ENCODE measurements at regions not wholly inside any gene's neighbourhood (a gene's known extent, or its start where the extent isn't known, plus 50 kb on each side); places are given as distances from the start of the nearest gene placed in this dataset.

GRCh38 chr18:68462766-68463165 is 252.1 kb downstream of the TMX3 start:
- DNase-seq, result no peak

GRCh38 chr18:68462148-68462547 is 252.8 kb downstream of the TMX3 start:
- no peak for DNase-seq

DNA sequence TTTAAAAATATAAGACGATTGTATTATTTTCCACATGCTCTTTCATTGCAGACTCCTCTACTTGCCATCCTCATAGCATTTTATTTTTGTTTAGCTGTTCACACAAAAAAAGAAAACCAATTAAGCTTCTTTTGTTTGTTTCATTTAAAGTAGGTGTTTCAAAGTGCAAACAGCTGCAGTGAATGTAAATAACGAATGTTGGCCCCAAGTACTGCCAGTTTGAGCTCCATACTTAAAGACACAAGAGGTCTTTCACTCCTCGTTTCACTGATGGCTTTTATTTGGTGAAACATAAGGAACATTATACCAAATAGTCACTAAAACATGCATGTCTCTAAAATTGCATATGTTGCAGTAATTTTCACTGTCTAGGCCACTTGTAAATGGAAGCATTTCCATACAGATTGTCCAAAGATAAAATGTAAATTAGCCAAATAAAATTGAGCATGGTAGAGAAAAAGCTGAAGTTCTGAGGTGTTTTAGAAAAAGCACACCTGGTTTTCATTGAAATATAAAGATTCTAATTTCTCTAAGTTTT is 253.4 kb downstream of the TMX3 start:
- DNase-seq, result no peak

- no peak for DNase-seq
Observed at GRCh38 chr18:68459968-68460367, 254.9 kb downstream of the TMX3 start.

DNA sequence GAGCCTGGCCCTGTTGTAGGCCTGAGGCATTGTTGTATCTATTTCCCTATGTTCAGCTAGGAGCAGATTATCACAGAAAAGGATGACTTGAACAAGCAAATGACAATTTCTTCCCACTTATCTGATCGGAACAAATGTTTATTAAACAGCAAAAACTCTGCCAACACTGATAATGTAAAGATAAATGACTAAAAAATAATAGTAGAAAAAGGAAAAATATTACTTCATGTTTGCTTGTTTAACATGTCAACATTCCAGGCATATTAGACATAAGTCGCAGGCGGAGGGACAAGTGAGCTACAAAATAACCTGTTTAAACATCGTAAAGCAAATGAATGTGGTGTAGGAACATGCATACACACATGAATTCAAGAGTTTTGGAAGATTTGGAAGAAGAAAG is 257.9 kb downstream of the TMX3 start:
- DNase-seq, result no peak

GRCh38 chr18:68455229-68455603 is 259.7 kb downstream of the TMX3 start:
- DNase-seq, result no peak

DNA sequence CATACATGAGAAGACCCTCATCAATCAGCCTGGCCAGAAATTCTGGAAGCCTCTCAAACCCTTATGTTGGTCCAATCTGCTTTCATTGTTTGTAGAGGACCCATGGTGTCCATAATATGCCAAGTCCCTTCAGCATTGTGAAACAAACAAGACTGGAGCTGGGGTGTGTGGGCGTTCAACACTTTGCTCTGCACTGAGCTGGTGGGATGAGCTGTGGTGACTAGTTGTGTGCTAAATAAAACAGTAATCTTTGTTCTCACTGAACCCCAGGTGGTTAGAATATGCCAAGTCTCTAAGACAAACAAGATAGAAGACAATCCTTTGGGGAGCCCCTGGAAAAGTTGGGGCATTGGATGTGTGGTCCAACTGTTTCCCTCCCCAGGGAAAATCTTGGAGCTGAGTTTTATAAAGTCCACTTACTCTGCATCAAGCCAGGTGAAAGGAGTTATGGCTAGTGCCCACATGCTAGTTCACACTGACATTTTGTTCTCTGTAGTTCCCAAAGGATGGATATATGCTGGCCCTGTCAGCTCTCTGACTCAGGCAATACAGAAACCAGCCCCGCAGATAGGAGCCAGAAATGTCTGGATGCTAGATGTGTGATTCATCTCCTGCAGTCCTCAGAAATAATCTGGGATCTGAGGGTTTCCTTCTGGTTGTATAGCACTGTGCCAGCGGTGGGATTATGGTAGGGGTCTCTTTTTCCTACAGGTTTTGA is 260.2 kb downstream of the TMX3 start:
- DNase-seq, result no peak

GRCh38 chr18:68449292-68449691 is 265.6 kb downstream of the TMX3 start:
- no peak for DNase-seq

DNA sequence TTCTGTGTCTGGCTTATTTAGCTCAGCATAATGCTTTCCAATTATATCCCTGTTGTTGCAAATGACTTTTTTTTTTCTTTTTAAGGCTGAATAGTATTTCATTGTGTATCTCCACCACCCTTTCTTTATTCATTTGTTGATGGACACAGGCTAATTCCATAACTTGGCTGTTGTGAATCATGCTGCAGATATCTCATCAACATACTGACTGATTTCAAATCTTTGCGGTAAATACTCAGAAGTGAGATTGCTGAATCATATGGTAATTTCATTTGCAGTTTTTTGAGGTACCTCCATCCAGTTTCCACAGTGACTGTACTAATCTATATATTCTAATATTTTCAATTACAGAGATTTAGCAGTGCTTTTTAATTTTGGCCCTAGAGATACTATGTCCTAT is 266.2 kb downstream of the TMX3 start:
- no peak for DNase-seq

DNA sequence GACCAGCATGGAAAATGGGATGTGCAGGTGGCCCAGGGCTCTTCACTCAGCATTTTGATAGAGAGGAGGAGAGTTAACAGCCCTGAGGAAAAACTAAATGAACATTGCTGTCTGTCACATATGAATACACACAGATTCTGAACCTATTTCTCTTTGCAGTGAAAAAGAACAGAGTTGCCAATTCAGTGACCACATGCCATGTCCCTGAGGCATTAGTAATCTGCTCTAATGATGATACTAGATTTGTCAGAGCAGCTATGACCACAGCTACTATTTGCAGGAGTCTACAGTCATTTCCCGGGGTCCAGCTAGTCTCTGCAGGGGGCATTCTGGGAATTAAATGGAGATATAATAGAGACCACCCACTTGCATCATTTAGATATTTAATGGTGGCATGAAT is 267.6 kb downstream of the TMX3 start:
- no peak for DNase-seq

DNA sequence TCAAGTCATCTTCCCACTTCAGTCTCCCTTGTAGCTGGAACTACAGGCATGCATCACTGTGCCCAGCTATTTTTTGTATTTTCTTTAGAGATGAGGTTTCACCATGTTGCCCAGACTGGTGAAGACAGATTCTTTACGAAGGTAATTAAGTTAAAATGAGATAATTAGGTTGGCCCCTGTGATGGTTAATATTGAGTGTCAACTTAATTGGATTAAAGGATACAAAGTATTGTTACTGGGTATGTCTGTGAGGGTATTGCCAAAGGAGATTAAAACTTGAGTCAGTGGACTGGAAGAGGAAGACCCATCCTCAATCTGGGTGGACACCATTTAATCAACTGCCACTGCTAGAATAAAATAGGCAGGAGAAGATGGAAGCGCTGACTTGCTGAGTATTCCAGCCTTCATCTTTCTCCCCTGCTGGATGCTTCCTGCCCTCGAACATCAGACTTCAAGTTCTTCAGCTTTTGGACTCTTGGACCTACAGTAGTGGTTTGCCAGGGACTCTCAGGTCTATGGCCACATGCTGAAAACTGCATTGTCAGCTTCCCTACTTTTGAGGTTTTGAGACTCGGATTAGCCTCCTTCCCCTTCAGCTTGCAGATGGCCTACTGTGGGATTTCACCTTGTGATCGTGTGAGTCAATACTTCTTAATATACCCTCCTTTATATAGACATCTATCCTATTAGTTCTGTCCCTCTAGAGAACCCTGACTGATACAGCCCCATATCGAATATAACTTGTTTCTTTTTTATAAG is 269.1 kb downstream of the TMX3 start:
- DNase-seq, result no peak

DNA sequence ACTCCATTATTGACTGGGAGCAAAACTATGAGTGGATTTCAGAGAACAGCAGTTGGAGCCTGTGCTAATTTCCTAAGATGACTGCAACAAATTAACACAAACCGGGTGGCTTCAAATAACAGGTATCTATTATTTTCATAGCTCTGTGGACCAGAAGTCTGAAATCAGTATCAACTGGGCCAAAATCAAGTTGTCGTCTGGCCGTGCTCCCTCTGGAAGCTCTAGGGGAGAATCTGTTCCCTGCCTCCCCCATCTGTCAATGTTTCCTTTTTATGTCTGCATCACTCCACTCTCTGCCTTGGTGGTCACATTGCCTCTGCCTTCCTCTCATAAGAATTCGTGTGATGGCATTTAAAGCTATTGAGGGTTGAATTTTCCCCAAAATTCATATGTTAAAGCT is 269.8 kb downstream of the TMX3 start:
- DNase-seq, result peak; percentile 43 to 80

DNA sequence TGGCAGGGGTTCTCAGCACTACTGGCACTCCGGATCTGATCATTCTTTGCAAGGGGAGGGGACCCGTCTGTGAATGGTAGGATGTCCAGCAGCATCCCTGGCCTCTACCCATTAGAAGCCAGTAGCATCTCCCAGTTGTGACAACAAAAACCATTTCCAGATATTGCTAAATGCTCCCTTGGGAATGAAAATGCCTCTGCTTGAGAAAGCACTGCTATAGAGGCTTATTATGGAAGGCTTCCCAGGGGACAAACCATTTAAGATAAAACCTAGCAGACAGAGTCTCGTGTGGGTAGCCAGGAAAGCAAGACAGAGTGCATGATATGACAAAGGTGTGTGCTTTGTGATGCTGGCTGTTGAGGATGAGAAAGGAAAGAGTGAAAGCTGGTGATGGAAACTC is 273.7 kb downstream of the TMX3 start:
- no peak for DNase-seq

GRCh38 chr18:68440433-68440832 is 274.5 kb downstream of the TMX3 start:
- DNase-seq, result no peak

DNA sequence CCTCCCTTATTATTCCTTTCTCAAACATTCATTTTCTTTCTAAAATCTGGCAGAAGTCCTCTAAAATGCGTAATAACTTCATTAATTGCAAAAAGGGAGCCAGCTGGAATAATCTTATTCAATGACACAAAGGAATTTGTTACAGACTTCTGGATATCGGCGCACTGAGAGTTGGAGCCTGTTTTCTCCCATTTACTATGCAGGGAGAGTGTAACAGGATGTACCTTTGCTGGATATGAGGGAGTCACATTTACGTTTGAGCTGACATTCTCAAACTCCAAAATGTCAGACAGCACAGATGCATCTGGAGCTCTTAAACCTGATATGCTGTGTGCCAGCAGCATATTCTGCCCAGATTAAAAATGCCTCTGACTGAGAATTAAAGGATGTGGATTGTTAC is 275.3 kb downstream of the TMX3 start:
- peak in 1 of 2 experiments; percentile 26 for DNase-seq

DNA sequence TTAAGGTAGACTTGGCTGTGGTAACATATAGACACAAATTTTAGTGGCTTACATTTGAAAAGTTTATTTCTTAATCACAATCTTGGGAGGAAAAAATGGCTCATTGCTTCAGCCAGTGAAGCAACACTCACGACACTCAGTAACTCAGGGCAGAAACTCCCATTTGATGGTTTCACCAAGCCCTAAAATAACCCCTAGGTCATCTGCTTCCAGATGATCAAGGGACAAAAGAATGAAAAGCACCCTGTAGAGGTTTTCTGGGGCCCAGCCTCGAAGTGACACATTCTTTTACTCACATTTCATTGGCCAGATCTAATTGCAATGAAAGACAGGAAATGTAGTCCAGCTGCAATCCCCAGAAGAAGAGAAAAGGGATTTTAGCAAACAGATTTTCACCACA is 275.9 kb downstream of the TMX3 start:
- DNase-seq, result no peak

DNA sequence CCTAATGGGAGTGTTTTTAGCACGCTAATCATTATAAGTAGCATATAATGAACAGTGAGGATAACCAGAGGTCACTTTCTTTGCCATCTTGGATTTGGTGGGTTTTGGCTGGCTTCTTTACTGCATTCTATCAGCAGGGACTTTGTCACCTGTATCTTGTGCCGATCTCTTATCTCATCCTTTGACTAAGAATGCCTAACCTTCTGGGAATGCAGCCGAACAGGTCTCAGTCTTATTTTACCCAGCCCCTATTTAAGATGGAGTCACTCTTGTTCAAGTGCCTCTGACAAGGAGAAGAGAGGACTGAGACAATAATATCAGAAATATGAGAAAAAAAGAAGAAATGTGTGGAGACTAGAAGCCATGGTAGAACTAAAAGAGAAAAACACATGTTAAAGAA is 276.4 kb downstream of the TMX3 start:
- no peak for DNase-seq

GRCh38 chr18:68436485-68436884 is 278.4 kb downstream of the TMX3 start:
- no peak for DNase-seq

GRCh38 chr18:68435581-68435980 is 279.3 kb downstream of the TMX3 start:
- DNase-seq, result no peak

DNA sequence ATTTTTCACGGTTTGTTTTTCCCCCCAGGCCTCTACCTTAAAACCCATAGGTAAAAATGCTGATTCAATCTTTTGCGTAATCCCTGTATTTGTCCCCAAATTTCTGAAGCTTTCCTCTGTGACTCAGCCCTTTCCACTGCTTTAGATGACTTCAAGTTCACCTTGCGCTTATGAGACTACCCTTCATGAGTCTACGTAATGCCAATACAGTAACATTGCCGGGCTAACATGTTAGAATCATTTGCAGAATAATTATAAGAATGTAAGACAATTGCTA is 283.0 kb downstream of the TMX3 start:
- no peak for DNase-seq

DNA sequence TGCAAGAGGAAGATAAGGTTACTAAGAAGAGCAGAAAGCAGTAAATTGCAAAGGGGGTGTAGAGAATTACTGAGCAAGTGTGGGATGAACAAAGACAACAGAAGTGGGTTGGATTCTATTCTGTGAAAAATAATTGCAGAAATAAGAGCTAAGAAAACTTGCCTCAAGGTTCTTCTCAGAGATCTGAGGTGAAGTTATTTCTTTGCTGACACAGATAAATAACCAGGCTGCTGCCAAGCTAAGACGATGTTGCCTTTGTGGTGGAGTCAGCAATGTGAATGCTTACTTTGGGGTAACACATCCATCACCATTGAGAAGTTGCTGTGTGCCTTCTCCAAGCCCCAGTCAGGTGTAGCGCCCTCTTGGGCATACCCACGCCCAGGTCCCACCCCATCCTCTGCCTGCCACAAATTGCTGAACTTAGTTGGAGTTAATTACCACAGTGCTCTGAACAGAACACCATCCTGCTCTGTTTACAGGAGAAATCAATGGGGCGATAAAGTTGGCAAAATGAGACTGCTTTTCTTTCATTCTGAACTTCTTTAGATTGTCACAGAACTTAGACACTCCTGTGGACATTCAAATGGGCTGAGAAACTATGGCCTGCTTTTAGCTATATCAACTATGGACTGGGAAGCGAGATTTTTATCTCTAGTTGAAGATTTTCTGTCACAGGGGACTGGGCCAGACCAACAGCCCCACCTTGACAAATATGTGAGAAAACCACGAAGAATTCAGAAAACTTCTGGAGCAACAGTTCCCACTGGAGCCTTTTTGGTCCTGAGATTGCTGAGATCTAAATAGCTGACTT is 283.6 kb downstream of the TMX3 start:
- DNase-seq, result no peak

DNA sequence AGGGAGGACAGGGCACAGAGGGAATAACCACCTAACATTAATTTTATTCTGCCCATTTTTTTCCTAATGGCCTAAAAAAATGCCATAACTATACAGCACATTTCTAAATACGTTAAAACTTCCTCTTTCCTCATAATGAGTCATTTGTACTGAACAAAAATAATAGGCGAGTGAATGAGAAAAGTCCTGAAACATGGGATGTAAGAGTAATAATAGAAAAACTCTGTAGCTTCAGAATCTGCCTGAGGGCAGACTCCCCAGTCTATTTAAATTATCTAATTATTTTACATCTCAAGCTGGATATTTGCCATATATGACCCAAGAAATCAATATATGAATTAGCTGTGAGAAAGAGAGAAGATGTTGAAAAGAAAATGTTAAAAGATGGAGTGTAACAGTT is 285.1 kb downstream of the TMX3 start:
- no peak for DNase-seq

GRCh38 chr18:68429111-68429510 is 285.8 kb downstream of the TMX3 start:
- DNase-seq, result peak in 1 of 2 experiments; percentile 18

GRCh38 chr18:68428661-68429060 is 286.2 kb downstream of the TMX3 start:
- no peak for DNase-seq
